ENCODE measurements at regions not wholly inside any gene's neighbourhood (a gene's known extent, or its start where the extent isn't known, plus 50 kb on each side); places are given as distances from the start of the nearest gene placed in this dataset.
A peak's percentile ranks its signal among the peaks of the same experiment; 100 is the strongest.

GRCh38 chr1:50350421-50350820 lies 72.8 kb downstream of the DMRTA2 start:
- H3K4me1 ChIP-seq, result no peaks in the 10 kb centered on the region
- TF ChIP-seq CTCF (IDR thresholded peaks at IDR 0.05), result no peak
- intact Hi-C loops (cut with DNase I), result no loop called here
- 51 to 79% (median 53%) methylated on average over 5 of the region's 5 CpGs for WGBS, 3 donors
- H3K27ac ChIP-seq, result no peak overlapping the region
- peaks cover 0 to 1% (median 0%) of the 10 kb centered on the region in 3 donors for H3K27me3 ChIP-seq (ENCODE audit: insufficient read depth in 3 of 3, low read length in 2 of 3)
- H3K9me3 ChIP-seq, result no peaks in the 10 kb centered on the region
- no peak overlapping the region for H3K4me3 ChIP-seq
- H3K36me3 ChIP-seq (ENCODE audit: insufficient read depth in 1 of 2, low read depth in 1 of 2), result no peaks in the 10 kb centered on the region
- no peak for DNase-seq
- ATAC-seq, result no peak

GRCh38 chr1:50349242-50349565 lies 74.0 kb downstream of the DMRTA2 start:
- H3K4me1 ChIP-seq, result no peaks in the 10 kb centered on the region
- H3K36me3 ChIP-seq (ENCODE audit: insufficient read depth in 1 of 2, low read depth in 1 of 2), result no peaks in the 10 kb centered on the region
- no peak for DNase-seq
- no peak overlapping the region for H3K27ac ChIP-seq
- intact Hi-C loops (cut with DNase I), result no loop called here
- no peak for ATAC-seq
- H3K4me3 ChIP-seq, result no peak overlapping the region
- no peaks in the 10 kb centered on the region for H3K9me3 ChIP-seq
- TF ChIP-seq CTCF (IDR thresholded peaks at IDR 0.05), result no peak
- WGBS, 3 donors, result 46 to 54% (median 47%) methylated on average over 3 of the region's 3 CpGs
- H3K27me3 ChIP-seq (ENCODE audit: insufficient read depth in 3 of 3, low read length in 2 of 3), result peaks cover 0 to 8% (median 1%) of the 10 kb centered on the region in 3 donors

GRCh38 chr1:50348449-50349241 lies 74.6 kb downstream of the DMRTA2 start:
- Histone ChIP-seq H3K9me3 (no peaks in the 10 kb centered on the region), H3K27me3 (ENCODE audit: insufficient read depth in 3 of 3, low read length in 2 of 3) (peaks cover 0 to 9% (median 1%) of the 10 kb centered on the region in 3 donors), H3K4me1 (no peaks in the 10 kb centered on the region), H3K27ac (no peak overlapping the region), H3K36me3 (ENCODE audit: insufficient read depth in 1 of 2, low read depth in 1 of 2) (no peaks in the 10 kb centered on the region), H3K4me3 (no peak overlapping the region)
- WGBS, 3 donors, result 15 to 18% (median 16%) methylated on average over 5 of the region's 5 CpGs
- peak in 1 of 2 donors; percentile 19 for DNase-seq
- intact Hi-C loops (cut with DNase I), result no loop called here
- peak; percentile 63 to 74 (median 68) for ATAC-seq
- peak; percentile 78 for TF ChIP-seq CTCF (IDR thresholded peaks at IDR 0.05)

DNA sequence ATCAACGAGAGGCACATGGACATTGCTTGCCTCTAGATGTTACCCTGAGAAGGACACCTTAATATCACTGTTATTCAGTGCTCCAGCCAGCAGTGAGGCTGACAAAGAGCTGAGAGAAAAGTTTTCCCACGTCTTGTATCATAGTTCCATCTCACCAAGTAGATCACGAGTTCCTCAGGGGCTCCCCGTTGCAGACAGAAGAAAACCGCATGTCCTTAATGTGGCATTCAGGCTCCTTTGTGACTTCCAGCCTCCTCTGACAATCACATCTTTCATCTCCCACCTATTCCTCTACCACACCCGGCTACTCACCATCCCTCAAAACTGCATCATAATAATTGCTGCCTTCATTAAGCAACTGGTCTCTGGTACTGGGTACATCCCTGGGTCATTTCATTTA lies 75.3 kb downstream of the DMRTA2 start:
- no peak for DNase-seq
- 54 to 66% (median 66%) methylated on average over 6 of the region's 6 CpGs for WGBS, 3 donors

More for the DNA sequence above, 75.3 kb downstream of the DMRTA2 start:
- H3K4me1 ChIP-seq, result no peaks in the 10 kb centered on the region
- intact Hi-C loops (cut with DNase I), result no loop called here
- H3K36me3 ChIP-seq (ENCODE audit: insufficient read depth in 1 of 2, low read depth in 1 of 2), result no peaks in the 10 kb centered on the region
- no peak overlapping the region for H3K4me3 ChIP-seq
- TF ChIP-seq CTCF (IDR thresholded peaks at IDR 0.05), result no peak
- H3K9me3 ChIP-seq, result no peaks in the 10 kb centered on the region
- H3K27ac ChIP-seq, result no peak overlapping the region
- H3K27me3 ChIP-seq (ENCODE audit: insufficient read depth in 3 of 3, low read length in 2 of 3), result peaks cover 0 to 9% (median 1%) of the 10 kb centered on the region in 3 donors
- no peak for ATAC-seq
